Stimulated activated CD4-positive, alpha-beta T cell treated with anti-CD3 and anti-CD28 coated beads, Interleukin-1b, Interleukin-23, amount 100 ng/mL, for 1 hour (primary cell): ENCODE measurements at regions not wholly inside any gene's neighbourhood (a gene's known extent, or its start where the extent isn't known, plus 50 kb on each side); places are given as distances from the start of the nearest gene placed in this dataset.

Source experiments
- DNase-seq, 2 donors: peaks; one replicate each; pipeline ENCODE4 v3.0.0-alpha.2; 2020; ENCODE audit warnings: low read depth in 2 of 2

GRCh38 chr17:79521225-79521624 lies 89.6 kb downstream of the RBFOX3 start:
- no peak for DNase-seq

- DNase-seq = no peak
Measured at GRCh38 chr17:79520167-79521165, 90.4 kb downstream of the RBFOX3 start.

- no peak for DNase-seq
Measured at GRCh38 chr17:79519601-79520000, 91.2 kb downstream of the RBFOX3 start.

- DNase-seq = no peak
Measured at GRCh38 chr17:79518585-79519523, 92.0 kb downstream of the RBFOX3 start.

- no peak for DNase-seq
Measured at GRCh38 chr17:79517827-79518584, 92.8 kb downstream of the RBFOX3 start.

GRCh38 chr17:79515646-79516571 lies 94.9 kb downstream of the RBFOX3 start:
- no peak for DNase-seq

GRCh38 chr17:79515110-79515509 lies 95.7 kb downstream of the RBFOX3 start:
- no peak for DNase-seq

GRCh38 chr17:79513820-79514535 lies 96.9 kb downstream of the RBFOX3 start:
- DNase-seq = no peak

- no peak for DNase-seq
Measured at GRCh38 chr17:79513206-79513605, 97.6 kb downstream of the RBFOX3 start.

- DNase-seq = no peak
Measured at GRCh38 chr17:79511471-79511870, 99.4 kb downstream of the RBFOX3 start.

- no peak for DNase-seq
Measured at GRCh38 chr17:79510071-79510470, 100.8 kb downstream of the RBFOX3 start.

GRCh38 chr17:79509490-79509889 lies 101.4 kb downstream of the RBFOX3 start:
- no peak for DNase-seq

- DNase-seq = no peak
Measured at GRCh38 chr17:79509008-79509407, 101.8 kb downstream of the RBFOX3 start.

GRCh38 chr17:79508291-79508716 lies 102.5 kb downstream of the RBFOX3 start:
- DNase-seq = no peak

GRCh38 chr17:79506955-79507354 lies 103.9 kb downstream of the RBFOX3 start:
- no peak for DNase-seq

- DNase-seq = no peak
Measured at GRCh38 chr17:79506150-79506870, 104.5 kb downstream of the RBFOX3 start.

- no peak for DNase-seq
Measured at GRCh38 chr17:79505199-79505598, 105.7 kb downstream of the RBFOX3 start.

- DNase-seq = no peak
Measured at GRCh38 chr17:79504181-79504605, 106.7 kb downstream of the RBFOX3 start.
